GM23248 (cell line): ENCODE measurements at regions not wholly inside any gene's neighbourhood (a gene's known extent, or its start where the extent isn't known, plus 50 kb on each side); places are given as distances from the start of the nearest gene placed in this dataset.

Experiments
- DNase-seq: peaks from one replicate; pipeline ENCODE4 v3.0.0-alpha.2; 2015
- H2AFZ ChIP-seq: fragments of 200-600 bp; sonication (generic); 2 replicates; pipeline ENCODE4 v1.6.1; 2016; ENCODE audit warnings: antibody characterized with exemption
- H3F3A ChIP-seq: fragments of 200-600 bp; sonication (generic); 2 replicates; pipeline ENCODE4 v1.6.1; 2016; ENCODE audit warnings: mild to moderate bottlenecking, antibody characterized with exemption, mixed run types; ENCODE audit not compliant: insufficient read depth
- H3K27ac ChIP-seq: fragments of 200-600 bp; sonication (generic); 2 replicates; pipeline ENCODE4 v1.5.1; 2016; ENCODE audit warnings: mild to moderate bottlenecking
- H3K27me3 ChIP-seq: fragments of 200-600 bp; sonication (generic); replicated peaks from 2 replicates; pipeline ENCODE4 v1.6.1; 2016; ENCODE audit warnings: mild to moderate bottlenecking; ENCODE audit not compliant: insufficient read depth
- H3K36me3 ChIP-seq: fragments of 200-600 bp; sonication (generic); 2 replicates; pipeline ENCODE4 v1.6.1; 2016; ENCODE audit warnings: low read depth, mild to moderate bottlenecking
- H3K4me1 ChIP-seq: fragments of 200-600 bp; sonication (generic); 2 replicates; pipeline ENCODE4 v1.6.1; 2016; ENCODE audit warnings: mild to moderate bottlenecking; ENCODE audit not compliant: insufficient read depth
- H3K4me2 ChIP-seq: fragments of 200-600 bp; sonication (generic); one replicate; pipeline ENCODE4 v1.6.1; 2016; ENCODE audit warnings: mild to moderate bottlenecking; ENCODE audit not compliant: unreplicated experiment
- H3K4me3 ChIP-seq: fragments of 200-600 bp; sonication (generic); 2 replicates; pipeline ENCODE4 v1.5.1; 2016; ENCODE audit warnings: mild to moderate bottlenecking
- H3K79me2 ChIP-seq: fragments of 200-600 bp; sonication (generic); 2 replicates; pipeline ENCODE4 v1.6.1; 2016; ENCODE audit warnings: mild to moderate bottlenecking; ENCODE audit not compliant: insufficient read depth
- H3K9ac ChIP-seq: fragments of 200-600 bp; sonication (generic); 2 replicates; pipeline ENCODE4 v1.6.1; 2016; ENCODE audit warnings: mild to moderate bottlenecking
- H3K9me2 ChIP-seq: fragments of 200-600 bp; sonication (generic); 2 replicates; pipeline ENCODE4 v1.6.1; 2016; ENCODE audit warnings: mixed run types, mild to moderate bottlenecking, moderate library complexity; ENCODE audit not compliant: insufficient read depth
- H3K9me3 ChIP-seq: fragments of 200-600 bp; sonication (generic); one replicate; pipeline ENCODE4 v1.6.1; 2017; ENCODE audit warnings: low read depth
- H4K20me1 ChIP-seq: fragments of 200-600 bp; sonication (generic); 2 replicates; pipeline ENCODE4 v1.6.0; 2016; ENCODE audit not compliant: insufficient read depth
- EZH2 ChIP-seq: fragments of 200-600 bp; sonication (generic); IDR thresholded peaks from 2 replicates; pipeline ENCODE4 v1.6.1; 2018; ENCODE audit warnings: antibody characterized with exemption, mild to moderate bottlenecking; ENCODE audit not compliant: insufficient read depth, poor library complexity, severe bottlenecking
- EZH2phosphoT487 ChIP-seq: fragments of 200-600 bp; sonication (generic); IDR thresholded peaks from 2 replicates; pipeline ENCODE4 v1.6.1; 2018; ENCODE audit warnings: antibody characterized with exemption, moderate library complexity, mild to moderate bottlenecking, low read depth; ENCODE audit not compliant: insufficient read depth
- WGBS, 2 experiments: methylation state at CpG; one replicate each; pipeline ENCODE4 v1.1.6; 2015 to 2017; ENCODE audit warnings: low lambda C conversion rate in 2 of 2, low coverage in 1 of 2; ENCODE audit errors: missing lambda C conversion rate in 2 of 2; 5-methylcytosine and 5-hydroxymethylcytosine counted together
- in situ Hi-C: fragments of 300-500 bp; cut with MboI; formaldehyde crosslinking; loops from 2 replicates; pipeline ENCODE4 v1.15.0; 2020

DNA sequence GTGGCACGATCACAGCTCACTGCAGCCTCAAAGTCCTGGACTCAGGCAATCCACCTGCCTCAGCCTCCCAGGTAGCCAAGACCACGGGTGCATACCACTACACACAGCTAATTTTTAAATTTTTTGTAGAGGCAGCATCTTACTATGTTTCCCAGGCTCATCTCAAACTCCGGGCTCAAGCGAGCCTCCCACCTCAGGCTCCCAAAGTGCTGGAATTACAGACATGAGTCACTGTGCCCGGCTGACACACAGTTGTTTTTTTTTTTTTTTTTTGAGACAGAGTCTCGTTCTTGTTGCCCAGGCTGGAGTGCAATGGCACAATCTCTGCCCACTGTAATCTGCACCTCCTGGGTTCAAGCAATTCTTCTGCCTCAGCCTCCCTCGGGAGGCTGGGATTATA is 70.1 kb upstream of the CNOT6 start:
- no peaks in the 10 kb centered on the region; the same call in 1 of the 2 replicates for H3K27me3 ChIP-seq
- no peaks in the 10 kb centered on the region for H3K4me1 ChIP-seq
- H3K36me3 ChIP-seq: no peaks in the 10 kb centered on the region
- H3K4me3 ChIP-seq: no peak overlapping the region
- no peak overlapping the region for H2AFZ ChIP-seq
- no peaks in the 10 kb centered on the region for H3K79me2 ChIP-seq
- H3K9me2 ChIP-seq: no peaks in the 10 kb centered on the region
- H3K4me2 ChIP-seq: no peak overlapping the region
- H3K9ac ChIP-seq: no peak overlapping the region
- no peaks in the 10 kb centered on the region for H4K20me1 ChIP-seq
- in situ Hi-C loops: no loop called here
- 50 to 56% methylated on average over 7 of the region's 7 CpGs for WGBS, 2 experiments
- TF ChIP-seq EZH2phosphoT487 (no peak), EZH2 (no peak)
- peak; percentile 34 for DNase-seq
- H3K9me3 ChIP-seq: no peaks in the 10 kb centered on the region
- H3K27ac ChIP-seq: no peak overlapping the region
- no peaks in the 10 kb centered on the region for H3F3A ChIP-seq

DNA sequence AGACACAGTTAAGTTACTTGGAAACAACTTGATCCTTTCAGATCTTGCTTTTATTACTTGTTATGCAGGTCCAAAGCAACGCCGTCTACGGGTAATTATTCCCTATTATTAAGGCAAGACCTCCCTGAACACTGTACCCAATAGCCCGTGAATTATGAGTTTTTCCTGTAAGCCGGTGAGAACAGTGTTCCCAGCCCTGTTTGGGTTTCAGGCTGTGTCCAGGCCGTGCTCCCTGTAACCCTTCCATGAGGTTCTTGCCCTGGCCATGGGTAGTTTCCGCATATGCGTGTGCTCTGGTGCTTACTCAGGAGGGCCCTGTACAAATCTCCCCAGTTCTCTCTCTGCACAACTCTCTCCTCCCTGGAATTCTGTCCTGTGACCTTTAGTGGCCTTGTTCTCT is 65.6 kb upstream of the CNOT6 start:
- Histone ChIP-seq H3K4me2 (no peak overlapping the region), H3K9ac (no peak overlapping the region), H4K20me1 (no peaks in the 10 kb centered on the region), H3K4me1 (no peaks in the 10 kb centered on the region), H3F3A (no peaks in the 10 kb centered on the region), H3K9me3 (no peaks in the 10 kb centered on the region), H3K9me2 (no peaks in the 10 kb centered on the region), H3K27ac (no peak overlapping the region), H3K79me2 (no peaks in the 10 kb centered on the region), H3K4me3 (no peak overlapping the region), H3K36me3 (no peaks in the 10 kb centered on the region), H3K27me3 (no peaks in the 10 kb centered on the region; the same call in 1 of the 2 replicates), H2AFZ (no peak overlapping the region)
- WGBS, 2 experiments: 70 to 71% methylated on average over 8 of the region's 8 CpGs
- no peak for DNase-seq
- in situ Hi-C loops: no loop called here
- no peak for TF ChIP-seq EZH2phosphoT487
- TF ChIP-seq EZH2: no peak

- no peak overlapping the region for H3K4me3 ChIP-seq
- H2AFZ ChIP-seq: no peak overlapping the region
- H3K36me3 ChIP-seq: no peaks in the 10 kb centered on the region
- no peak overlapping the region for H3K4me2 ChIP-seq
- H3K9me2 ChIP-seq: no peaks in the 10 kb centered on the region
- no peak for TF ChIP-seq EZH2phosphoT487
- no peak for TF ChIP-seq EZH2
- in situ Hi-C loops: no loop called here
- H3K27ac ChIP-seq: no peak overlapping the region
- H3K9me3 ChIP-seq: no peaks in the 10 kb centered on the region
- H3K4me1 ChIP-seq: no peaks in the 10 kb centered on the region
- no peak for DNase-seq
- no peaks in the 10 kb centered on the region for H4K20me1 ChIP-seq
- 80 to 84% methylated on average over 23 to 27 of the region's 27 CpGs for WGBS, 2 experiments
- H3K79me2 ChIP-seq: no peaks in the 10 kb centered on the region
- no peaks in the 10 kb centered on the region for H3F3A ChIP-seq
- H3K9ac ChIP-seq: no peak overlapping the region
- H3K27me3 ChIP-seq: no peaks in the 10 kb centered on the region; the same call in 1 of the 2 replicates
These were observed 62.2 kb upstream of the CNOT6 start for GRCh38 chr5:180431932-180432331.

DNA sequence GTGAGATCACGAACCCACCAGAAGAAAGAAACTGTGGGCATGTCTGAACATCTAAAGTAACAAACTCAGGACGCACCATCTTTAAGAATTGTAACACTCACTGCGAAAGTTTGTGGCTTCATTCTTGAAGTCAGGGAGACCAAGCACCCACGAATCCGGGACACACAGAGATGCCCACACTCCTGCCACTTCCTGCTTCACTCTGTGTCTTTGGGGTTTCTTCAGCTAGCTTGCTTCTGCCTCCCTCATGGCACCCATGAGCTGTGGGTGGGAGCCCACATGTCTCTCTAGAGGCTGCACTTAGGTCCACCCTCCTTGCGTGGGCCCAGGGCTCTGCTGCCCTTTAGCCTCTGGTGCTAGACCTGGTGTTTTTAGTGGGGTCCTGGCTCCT is 61.2 kb upstream of the CNOT6 start:
- WGBS, 2 experiments: 75 to 78% methylated on average over 6 of the region's 6 CpGs
- no peaks in the 10 kb centered on the region for H3K4me1 ChIP-seq
- H3K79me2 ChIP-seq: no peaks in the 10 kb centered on the region
- no peak overlapping the region for H3K4me3 ChIP-seq
- no peak overlapping the region for H2AFZ ChIP-seq
- no peaks in the 10 kb centered on the region for H3K36me3 ChIP-seq
- no peak overlapping the region for H3K4me2 ChIP-seq
- no peak overlapping the region for H3K27ac ChIP-seq
- H3K9me2 ChIP-seq: no peaks in the 10 kb centered on the region
- H4K20me1 ChIP-seq: no peaks in the 10 kb centered on the region
- in situ Hi-C loops: no loop called here
- no peaks in the 10 kb centered on the region; the same call in 1 of the 2 replicates for H3K27me3 ChIP-seq
- no peak for TF ChIP-seq EZH2phosphoT487
- TF ChIP-seq EZH2: no peak
- no peaks in the 10 kb centered on the region for H3K9me3 ChIP-seq
- no peaks in the 10 kb centered on the region for H3F3A ChIP-seq
- no peak for DNase-seq
- no peak overlapping the region for H3K9ac ChIP-seq

DNA sequence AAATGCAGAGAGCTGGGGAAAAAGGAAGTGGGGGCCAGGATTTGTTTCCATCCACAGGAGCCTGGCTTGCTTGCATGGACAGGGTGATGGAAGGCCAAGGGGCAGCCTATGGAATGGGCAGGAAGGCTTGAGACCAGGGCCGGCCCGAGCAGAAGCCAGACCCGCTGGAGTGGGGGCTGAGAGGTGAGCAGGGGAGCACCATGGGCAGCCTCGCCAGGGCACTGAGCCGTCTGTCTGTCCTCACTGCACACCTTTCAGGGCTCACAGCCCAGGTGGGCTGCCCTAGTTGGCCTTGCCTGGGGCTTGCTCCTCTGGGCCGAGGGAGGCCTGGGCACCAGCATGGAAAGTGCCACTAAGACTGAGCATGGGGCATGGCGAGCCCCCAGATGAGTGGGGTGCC is 58.6 kb upstream of the CNOT6 start:
- Histone ChIP-seq H4K20me1 (no peaks in the 10 kb centered on the region), H3K9ac (no peak overlapping the region), H3F3A (no peaks in the 10 kb centered on the region), H3K79me2 (no peaks in the 10 kb centered on the region), H3K4me1 (no peaks in the 10 kb centered on the region), H2AFZ (no peak overlapping the region), H3K27me3 (no peaks in the 10 kb centered on the region; the same call in 1 of the 2 replicates), H3K4me2 (no peak overlapping the region), H3K9me2 (no peaks in the 10 kb centered on the region), H3K27ac (no peak overlapping the region), H3K9me3 (no peaks in the 10 kb centered on the region), H3K4me3 (no peak overlapping the region), H3K36me3 (no peaks in the 10 kb centered on the region)
- TF ChIP-seq EZH2phosphoT487: no peak
- TF ChIP-seq EZH2: no peak
- in situ Hi-C loops: no loop called here
- no peak for DNase-seq
- WGBS, 2 experiments: 78 to 80% methylated on average over 5 to 7 of the region's 7 CpGs
